ENCODE measurements at regions not wholly inside any gene's neighbourhood (a gene's known extent, or its start where the extent isn't known, plus 50 kb on each side); places are given as distances from the start of the nearest gene placed in this dataset.

- no peak for TF ChIP-seq ZNF114 (CRISPR knock-in tag; IDR thresholded peaks at IDR 0.05)
- no peak for TF ChIP-seq REST (IDR thresholded peaks at IDR 0.05; ENCODE audit: unreplicated experiment)
- TF ChIP-seq NANOG (IDR thresholded peaks at IDR 0.05; ENCODE audit: borderline replicate concordance) = no peak
- no peak for TF ChIP-seq ETS1 (IDR thresholded peaks at IDR 0.05)
- no peak for TF ChIP-seq EZH2 (IDR thresholded peaks at IDR 0.05; ENCODE audit: low read depth, unreplicated experiment)
- no peak for TF ChIP-seq CTCF (conservative IDR thresholded peaks at IDR 0.05; ENCODE audit: low read depth in 2 of 2)
Measured at GRCh38 chr3:18016366-18016765, 273.9 kb upstream of the TBC1D5 start (continued).

GRCh38 chr3:18012933-18013332, 270.5 kb upstream of the TBC1D5 start:
- Histone ChIP-seq H3F3A (replicated peaks; ENCODE audit: low read depth) (no peaks in the 10 kb centered on the region), H2AFZ (no peak overlapping the region), H3K4me1 (ENCODE audit: insufficient read depth) (no peaks in the 10 kb centered on the region), H3K27ac (ENCODE audit: low read depth) (no peak overlapping the region), H3K4me2 (no peak overlapping the region), H3K27me3 (ENCODE audit: insufficient read depth) (no peaks in the 10 kb centered on the region), H3K36me3 (ENCODE audit: insufficient read depth) (no peaks in the 10 kb centered on the region), H3K79me2 (replicated peaks; ENCODE audit: insufficient read depth) (no peaks in the 10 kb centered on the region), H4K20me1 (replicated peaks; ENCODE audit: insufficient read depth) (no peaks in the 10 kb centered on the region), H3K4me3 (no peak overlapping the region), H3K9me2 (ENCODE audit: insufficient read depth) (peaks cover 8% of the 10 kb centered on the region; the same call in 1 of the 2 replicates)
- no peak for ATAC-seq
- Mint-ChIP-seq H3K4me1 (no peaks in the 10 kb centered on the region), H3K36me3 (ENCODE audit: low read depth) (peaks cover 9% of the 10 kb centered on the region; the same call in 2 of the 3 replicates), H3K4me3 (no peak overlapping the region), H3K9me3 (peaks cover 6% of the 10 kb centered on the region; the same call in 1 of the 3 replicates), H3K27ac (no peak overlapping the region), H3K27me3 (ENCODE audit: insufficient read depth, low read depth, poor library complexity) (peaks cover 2% of the 10 kb centered on the region)
- DNase-seq (ENCODE audit: low spot score) = no peak
- TF ChIP-seq STAT1 (IDR thresholded peaks at IDR 0.05; ENCODE audit: unreplicated experiment) = no peak
- no peak for TF ChIP-seq ZNF331 (CRISPR knock-in tag; IDR thresholded peaks at IDR 0.05; ENCODE audit: low read depth)
